HuH-7 (cell line): ENCODE measurements at regions not wholly inside any gene's neighbourhood (a gene's known extent, or its start where the extent isn't known, plus 50 kb on each side); places are given as distances from the start of the nearest gene placed in this dataset.

Experiments used
- DNase-seq: peaks from one replicate; pipeline ENCODE4 v3.0.0; 2011; ENCODE audit warnings: low spot score

DNA sequence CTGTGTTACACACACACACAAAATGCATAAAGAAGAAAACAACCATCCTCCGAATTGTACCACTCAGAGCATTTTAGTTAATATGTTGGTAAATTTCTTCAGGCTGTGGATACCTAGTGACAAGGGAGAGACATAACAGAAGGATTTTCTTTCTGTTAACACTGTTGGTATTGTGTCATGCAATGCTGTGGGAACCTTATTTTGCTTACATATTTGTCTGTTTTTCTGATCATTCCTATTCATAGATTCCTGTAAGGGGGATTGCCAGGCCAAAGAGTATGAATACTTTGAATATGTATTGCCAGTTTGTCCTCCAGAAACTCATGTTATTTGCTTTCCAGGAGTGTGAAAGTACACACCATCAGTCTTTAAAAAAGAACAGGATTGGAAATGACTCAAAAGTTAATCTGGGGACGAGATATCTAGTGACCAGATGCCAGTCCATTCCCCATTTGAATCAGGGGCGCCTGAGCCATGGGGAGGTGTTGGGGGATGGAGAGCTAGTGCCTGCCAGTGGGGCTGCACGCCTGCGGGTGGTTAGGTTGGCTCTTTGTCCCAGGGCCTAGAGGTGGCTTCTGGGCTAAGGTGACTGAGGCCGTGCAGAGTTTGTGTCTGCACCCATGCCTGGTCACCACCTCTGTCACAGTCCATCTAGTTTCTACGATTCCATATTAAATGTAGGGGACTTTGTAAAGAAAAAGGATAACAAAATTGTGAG, 142.0 kb downstream of the PTPN20 start:
- no peak for DNase-seq

DNA sequence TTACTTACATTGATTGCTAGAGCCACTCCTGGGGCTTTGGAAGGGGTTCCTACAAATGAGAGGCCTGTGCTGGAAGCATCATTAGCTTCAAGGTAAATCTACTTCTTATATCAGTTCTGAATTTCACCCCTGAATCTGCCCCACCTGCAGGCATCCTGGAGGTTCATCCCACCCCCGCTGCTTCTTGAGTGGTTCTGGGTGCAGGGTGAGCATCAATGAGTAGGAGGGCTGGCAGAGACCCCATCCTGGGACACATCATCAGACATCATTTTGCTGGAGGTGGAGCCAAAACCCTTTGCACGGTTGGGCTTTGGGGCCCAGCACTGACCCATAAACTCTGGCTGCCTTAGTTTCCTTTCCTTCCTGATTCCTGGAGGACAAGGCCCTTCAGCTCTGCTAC, 143.7 kb downstream of the PTPN20 start:
- no peak for DNase-seq

DNA sequence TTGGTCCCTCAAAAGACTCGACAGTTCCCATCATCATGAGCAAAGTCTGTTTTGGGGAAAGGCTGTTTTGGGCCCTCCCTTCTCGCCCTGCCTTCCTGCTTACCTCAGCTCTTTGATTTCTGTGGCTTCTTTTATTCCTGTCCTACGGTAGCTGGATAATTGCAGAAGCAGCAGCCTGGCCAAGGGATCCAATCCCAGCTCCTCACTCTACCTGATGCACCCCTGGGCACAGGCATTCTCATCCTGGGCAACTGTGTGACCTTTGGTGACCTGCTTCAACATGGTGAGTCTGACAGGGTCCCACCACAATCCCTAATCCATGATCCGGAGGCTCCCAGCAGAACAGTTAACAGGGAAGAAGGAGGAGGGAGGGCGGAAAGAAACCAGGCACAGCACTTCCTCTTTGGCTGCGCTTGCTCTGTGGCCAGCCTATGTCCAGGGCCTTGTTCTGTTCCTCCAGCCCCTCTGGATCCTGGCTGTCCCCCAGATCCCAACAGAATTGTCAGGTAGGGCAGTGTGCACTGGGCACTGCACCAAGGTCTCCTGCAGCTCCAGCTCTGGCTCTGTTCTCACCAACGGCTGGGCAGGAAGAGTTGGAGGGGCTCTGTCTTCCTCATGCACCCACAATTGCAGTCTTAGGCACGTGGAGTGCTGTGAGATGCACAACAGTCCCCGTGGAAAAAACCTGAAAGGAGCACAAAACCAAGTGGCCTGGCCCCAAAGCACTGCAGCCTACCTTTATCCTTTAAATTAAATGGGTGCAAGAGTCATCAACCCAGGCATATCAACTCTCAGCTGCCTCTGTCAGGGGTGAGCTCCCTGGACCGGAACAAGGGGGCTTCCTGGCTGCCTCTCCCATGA, 144.4 kb downstream of the PTPN20 start:
- no peak for DNase-seq

DNA sequence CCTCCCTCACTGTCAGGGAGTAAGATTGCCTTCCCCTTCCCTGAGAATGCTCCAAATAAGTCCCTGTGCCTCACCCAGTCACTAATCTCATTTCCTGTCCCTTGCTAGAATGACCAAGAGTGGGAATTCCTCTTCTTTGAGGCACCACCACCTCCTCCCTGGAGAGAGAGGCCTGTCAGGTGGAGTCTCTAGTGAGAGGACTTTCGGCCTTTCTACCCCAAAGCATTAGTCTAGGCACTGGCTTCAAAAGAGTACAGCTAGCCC, 145.0 kb downstream of the PTPN20 start:
- DNase-seq = no peak

DNA sequence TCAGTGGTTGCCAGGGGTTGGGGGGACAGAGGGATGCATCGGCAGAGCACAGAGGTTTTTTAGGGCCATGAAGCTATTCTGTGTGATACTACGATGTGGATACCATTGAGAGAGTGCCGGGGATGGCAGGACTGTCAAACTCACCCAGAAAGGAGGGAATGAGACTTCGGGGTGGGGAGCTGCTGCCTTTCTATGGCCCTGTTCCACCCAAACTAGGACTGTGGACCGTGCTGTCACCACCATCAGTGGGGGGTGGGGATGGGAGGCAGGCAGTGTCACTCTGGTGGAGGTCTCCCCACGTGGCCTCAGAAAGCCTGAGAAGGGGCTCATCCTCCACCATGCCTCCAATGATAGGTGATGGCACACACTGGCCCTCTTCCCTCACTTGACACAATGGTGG, 146.2 kb downstream of the PTPN20 start:
- DNase-seq = no peak

DNA sequence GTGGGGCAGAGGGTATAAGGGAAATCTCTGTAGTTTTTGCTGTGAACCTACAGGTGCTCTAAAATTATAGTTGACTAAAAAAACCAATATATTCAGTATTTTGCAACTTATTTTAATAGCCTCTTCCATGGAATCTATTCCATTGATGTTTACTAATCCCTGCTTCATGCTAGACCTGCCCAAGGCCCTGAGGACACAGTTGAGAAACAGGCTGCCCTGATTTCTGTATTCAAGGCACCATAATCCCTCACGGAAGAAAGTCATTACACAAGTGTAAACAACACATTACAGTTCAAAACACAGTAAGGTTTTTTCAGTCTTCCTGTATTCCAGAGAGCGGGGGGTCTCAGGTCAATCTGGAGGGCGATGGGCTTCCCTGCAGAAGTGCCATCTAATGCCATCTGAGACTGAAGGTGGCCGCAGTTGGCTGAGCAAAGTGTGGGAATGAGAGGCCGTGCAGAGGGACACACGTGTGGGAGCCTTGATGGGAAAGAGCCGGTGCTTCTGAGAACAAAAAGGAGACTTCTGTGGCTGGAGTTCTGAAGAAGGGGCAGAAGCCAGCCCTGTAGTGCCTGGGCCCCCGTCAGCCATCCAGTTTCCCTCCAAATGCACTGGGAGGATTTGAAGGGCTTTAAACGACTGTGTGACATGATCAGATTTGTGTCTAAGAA, 146.9 kb downstream of the PTPN20 start:
- no peak for DNase-seq

DNA sequence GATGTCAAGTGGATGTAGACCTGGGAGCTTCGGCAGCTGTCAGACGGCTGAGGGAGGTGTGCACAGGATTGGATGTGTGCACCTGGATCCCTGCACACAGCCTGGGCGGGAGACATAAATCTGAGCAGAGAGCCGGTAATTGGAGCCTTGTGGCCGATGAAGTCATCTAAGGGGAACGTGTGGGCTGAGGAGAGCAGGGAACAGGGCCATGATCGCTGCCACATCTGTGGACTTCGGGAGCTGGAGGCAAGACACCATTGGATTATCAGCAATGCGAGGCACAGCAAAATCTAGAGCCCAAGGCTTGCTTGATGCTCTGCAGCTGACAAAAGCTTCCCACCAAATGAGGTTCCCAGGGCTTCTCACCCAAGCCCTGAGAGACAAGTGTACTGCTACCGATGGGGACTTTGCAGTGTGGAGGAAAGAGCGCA, 147.7 kb downstream of the PTPN20 start:
- no peak for DNase-seq

DNA sequence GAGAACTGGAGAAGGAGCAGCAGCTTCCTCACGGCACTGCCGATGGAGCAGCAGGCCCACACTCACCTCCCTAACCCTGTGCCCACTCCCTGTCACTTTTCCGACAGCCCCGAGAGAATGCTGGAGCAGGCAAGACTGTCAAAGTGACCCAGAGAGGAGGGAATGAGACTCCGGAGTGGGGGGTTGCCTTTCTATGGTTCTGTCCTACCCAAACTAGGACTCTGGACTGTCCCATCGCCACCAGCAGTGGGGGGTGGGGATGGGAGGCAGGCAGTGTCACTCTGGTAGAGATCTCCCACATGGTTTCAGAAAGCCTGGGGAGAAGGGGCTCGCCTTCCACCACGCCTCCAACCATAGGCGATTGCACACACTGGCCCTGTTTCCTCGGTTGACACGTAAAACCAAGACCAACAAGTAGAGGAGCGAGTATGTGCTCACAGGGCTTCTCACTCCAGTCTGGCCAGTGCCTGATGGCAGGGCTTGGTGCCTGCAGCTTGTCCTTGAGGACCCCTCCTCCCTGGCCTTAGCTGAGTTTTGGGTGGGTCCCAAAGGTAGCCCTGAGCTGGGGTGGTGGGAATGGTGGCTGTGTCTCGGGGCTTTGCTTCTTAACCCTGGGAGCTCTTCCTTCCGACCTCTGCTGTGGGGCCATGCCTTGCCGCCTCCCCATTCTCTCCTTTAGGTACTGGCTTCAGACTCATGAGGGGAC, 148.5 kb downstream of the PTPN20 start:
- no peak for DNase-seq

DNA sequence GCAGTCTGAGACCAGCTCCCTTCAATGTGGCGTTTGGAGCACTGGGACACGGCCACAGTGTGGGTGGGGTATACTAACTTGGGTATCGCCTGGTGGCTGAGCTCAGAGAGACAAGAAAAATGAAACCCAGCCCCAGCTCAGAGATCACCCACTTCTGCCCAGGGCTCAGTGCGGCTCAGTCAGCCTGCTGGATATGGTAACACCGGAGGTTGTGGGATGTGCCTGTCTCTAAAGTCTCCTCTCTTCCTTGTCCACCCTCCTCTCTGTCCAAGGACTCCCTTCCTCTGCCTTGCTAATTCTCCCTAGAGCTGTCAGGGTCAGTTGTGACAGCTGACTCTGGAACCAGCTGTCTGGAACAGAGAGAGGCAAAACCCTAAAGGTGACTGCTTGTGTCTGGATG, 149.1 kb downstream of the PTPN20 start:
- no peak for DNase-seq

DNA sequence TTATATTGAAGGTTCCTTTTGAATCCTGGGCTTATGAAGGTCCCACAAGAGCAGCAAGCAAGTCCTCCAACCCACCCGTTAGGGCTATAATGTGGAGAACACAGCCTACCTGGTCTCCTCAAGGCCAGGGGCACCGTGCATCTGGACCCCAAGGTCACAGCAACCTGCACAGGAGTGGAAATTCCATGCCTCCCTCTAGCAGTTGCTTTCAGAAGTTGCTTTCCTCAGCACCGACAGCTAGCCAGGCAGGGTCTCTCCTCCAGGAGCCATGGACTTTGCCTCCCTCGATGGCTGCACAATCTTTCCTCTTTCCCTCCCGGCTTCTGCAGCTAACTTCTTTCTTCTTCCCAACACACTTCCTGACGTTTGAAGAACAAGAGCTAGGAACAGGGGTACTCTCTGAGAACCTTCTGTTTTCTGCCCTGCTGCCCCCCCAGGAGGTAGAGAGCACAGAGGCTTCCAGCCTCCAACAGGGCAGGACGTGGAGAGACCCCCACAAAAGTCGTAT, 149.8 kb downstream of the PTPN20 start:
- no peak for DNase-seq

DNA sequence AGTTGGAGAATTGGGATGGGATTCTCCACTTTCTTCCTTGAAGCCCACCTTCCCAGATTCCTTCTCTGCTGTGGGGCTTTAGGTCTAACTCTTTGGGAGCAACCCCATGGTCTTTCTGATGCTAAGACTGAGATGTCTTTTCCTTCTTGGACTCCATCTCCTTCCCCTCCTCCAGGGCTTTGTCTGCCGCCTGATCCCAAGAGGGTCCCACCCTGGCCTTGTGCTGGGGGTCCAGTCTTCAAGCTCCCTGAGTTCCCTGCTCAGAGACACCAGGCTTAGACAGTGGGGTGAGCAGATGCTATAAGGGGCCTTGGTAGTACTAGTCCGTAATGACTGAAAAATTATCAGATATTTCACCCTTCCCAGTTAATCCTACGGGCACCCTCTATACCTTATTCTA, 150.5 kb downstream of the PTPN20 start:
- no peak for DNase-seq

DNA sequence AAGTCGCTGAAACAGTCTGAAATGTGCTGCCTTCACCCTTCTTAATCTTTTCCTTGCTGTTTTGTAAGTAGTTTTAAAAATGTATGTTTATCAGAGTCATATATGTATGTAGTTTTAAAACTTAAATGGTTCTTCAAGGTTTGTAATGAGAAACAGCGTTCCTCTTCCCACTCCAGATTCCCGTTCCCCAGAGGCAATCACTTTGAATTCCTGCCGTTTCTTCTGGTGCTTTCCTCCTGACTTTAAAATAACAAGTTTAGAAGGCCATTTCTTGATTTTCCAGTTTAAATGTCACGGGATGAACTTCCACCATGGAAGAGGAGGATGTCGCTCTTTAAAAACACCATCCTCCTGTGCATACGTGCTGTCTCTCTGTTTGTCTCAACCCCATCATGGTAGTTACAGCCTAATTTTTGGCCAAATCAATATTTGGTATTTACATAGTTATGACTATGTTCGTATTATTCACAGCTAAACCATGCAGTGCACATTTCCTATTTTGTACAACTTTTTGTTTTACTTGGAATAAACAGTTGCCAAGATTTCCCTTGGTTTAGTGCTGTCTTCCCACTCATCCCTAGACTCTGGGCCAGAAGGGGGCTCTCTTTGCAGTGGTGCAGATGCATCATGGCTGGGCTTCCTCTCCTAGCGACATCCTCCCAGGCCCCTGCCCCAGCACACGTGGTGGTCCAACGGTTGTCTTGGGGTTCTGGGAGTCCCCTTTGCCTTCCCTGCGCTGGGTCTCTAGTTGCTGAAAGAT, 151.4 kb downstream of the PTPN20 start:
- DNase-seq = no peak

DNA sequence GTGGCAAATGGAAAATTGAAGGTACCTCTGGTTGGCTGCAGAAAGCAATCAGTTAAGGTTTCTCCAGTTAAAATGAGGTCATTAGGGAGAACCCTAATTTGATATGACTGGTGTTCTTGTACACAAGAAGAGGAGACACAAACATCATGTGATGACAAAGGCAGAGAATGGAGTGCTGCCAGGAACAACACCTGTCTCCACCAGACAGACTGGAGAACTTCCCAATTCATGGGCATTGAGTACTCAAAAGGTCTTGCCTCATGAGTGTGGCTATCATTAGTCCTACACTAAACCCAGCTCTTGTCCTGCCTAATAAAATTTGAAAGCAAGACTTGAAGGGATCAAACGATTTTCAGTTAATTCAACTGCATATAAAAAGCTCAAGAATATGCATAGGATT, 152.6 kb downstream of the PTPN20 start:
- DNase-seq = no peak

DNA sequence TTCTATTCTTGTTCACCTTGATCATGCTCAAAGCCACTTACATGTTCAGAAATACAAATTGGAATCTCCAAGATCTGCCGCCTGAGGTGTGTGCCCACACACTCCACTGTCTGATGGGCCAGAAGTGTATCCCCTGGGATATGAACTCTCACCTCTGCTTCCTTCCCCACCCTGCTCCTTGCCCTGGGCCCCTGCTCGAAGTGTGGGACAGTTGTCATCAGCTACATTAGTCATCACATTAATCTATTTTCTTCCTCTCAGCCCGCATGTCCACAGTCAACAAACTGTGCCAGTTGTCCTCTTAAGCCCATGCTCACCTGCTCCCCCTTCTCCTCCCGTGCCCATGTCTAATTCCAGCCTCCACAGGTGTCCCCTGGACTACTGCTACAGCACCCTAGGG, 154.7 kb downstream of the PTPN20 start:
- DNase-seq = no peak

DNA sequence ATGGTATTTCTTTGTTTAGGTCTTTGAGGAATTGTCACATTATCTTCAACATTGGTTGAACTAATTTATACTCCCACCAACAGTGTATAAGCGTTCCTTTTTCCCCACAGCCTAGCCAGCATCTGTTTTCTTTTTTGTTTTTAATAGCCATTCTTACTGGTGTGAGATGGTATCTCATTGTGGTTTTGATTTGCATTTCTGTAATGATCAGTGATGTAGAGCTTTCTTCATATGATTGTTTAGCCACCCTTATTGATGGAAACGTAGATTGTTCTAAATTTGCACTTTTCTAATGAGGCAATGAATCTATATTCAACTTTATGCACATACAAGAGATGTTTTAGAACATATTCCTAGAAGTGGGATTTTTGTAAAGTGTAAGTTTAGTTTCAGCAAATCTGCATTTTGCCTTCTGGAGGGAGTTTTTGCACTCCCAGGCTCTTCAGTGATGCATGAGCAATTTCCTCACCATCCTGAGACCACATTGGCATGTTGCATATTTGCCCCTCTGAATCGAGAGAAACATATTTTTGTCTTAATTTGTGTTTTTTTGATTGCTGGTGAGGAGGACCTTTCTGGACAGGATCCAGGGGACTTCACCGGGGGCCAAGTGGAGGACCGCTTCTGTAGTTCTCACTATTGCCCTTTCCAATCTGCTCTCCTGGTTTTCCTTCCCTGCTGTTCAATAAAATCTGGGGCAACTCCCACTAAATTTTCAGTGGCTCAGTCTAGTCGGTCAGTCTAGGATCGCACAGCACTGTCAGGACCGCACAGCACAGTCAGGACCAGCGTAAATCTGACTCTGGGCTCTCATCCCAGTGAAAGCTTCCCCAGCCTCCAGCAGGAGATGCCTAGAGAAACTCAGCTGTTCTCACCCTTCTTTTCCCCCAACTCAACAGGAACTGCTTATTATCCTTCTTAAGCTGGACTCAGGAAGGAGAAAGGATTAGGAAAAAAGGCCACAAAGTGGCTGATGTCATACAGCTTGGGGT, 157.0 kb downstream of the PTPN20 start:
- no peak for DNase-seq

DNA sequence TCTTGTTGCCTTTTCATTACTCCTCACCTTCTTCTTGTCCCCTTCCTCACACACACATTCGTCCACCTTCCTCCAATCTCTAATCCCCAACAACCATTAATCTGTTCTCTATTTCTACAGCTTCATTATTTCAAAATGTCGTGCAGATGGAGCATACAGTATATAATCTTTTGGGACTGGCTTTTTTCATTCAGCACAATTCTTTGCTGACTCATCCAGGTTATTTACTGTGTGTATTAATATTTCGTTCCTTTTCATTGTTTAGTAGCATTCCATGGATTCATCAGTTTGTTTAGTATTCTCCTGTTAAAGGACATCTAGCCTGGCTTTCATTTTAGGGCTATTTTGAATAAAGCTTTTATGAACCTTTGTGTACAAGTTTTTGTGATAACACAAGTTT, 159.3 kb downstream of the PTPN20 start:
- DNase-seq = no peak

DNA sequence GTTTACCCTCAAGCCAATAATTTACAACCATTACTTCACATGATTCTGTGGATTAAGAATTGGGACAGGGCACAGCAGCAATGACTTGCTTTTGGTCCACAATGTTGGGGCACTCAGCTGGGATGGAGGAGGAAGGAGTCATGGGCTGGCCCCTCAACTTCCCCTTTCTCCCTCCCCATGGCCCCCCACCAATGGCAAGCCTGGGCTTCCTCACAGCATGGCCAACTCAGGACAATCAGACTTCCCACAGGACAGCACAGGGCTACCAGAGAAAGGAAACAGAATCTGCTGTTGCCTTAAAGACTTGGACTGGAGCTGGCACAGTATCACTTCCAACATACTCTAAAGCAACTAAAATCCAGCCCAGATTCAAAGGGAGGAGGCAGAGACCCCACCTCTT, 160.7 kb downstream of the PTPN20 start:
- DNase-seq = no peak

DNA sequence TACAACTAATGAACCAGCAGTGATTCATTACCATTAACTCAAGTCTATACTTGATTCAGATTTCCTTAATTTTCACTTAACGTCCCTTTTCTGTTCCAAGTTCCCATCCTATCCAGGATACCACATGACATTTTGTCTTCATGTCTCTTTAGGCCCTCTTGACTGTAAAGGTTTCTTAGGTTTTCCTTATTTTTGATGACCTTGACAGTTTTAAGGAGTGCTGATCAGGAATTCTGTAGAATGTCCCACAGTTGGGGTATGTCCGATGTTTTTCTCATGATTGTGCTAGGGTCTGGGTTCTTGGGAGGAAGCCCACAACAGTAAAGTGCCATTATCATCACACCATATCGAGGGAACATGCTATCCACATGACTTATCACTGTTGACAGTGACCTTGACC, 162.7 kb downstream of the PTPN20 start:
- DNase-seq = no peak

DNA sequence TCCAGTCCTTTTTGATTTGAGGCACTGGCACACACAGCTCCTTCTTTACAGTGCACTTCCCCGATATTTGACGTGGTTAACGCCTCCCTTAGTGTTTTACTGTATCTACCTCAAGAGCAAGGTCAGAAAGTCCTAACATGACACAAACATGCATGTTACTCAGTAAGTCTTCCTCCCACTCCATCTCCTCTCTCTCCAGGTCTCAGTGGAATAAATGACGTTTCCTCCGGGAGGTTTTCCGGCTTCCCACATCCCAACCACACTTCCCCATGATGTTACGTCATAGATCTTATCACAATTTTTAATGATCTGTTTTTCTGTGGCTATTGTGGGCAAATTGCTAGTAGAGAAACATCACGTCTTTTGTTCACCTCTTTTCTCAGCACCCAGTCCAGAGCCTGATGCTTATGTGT, 165.7 kb downstream of the PTPN20 start:
- DNase-seq = no peak

DNA sequence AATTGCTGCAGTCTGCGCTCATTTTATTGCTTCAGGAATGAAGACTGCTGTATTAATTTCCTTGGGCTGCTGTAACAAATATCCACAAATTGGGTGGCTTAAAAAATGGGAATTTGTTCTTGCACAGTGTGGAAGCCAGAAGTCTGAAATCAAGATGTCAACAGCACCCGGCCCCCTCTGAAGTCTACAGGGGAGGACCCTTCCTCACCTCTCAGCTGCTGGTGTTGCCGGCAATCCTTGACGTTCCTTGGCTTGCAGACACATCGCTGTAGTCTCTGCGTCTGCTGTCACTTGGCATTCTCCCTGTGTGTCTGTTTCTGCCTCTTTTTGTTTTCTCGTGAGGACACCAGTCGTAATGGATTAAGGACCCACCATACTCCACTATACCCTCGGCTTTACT, 166.2 kb downstream of the PTPN20 start:
- DNase-seq = no peak
